B cell (primary cell): ENCODE measurements at regions not wholly inside any gene's neighbourhood (a gene's known extent, or its start where the extent isn't known, plus 50 kb on each side); places are given as distances from the start of the nearest gene placed in this dataset.

Experiments used
- ATAC-seq: fragments of 200-7000 bp; cut with Tn5 transposase; one replicate; pipeline ENCODE4 v1.10.0; 2021; ENCODE audit warnings: low read depth, mild to moderate bottlenecking, moderate number of reproducible peaks, moderate library complexity
- CTCF ChIA-PET: fragments of 350-600 bp; sonication (Branson Sonifier 250); formaldehyde crosslinking; loops from one replicate; lab custom pipeline; 2021; ENCODE audit warnings: antibody characterized with exemption, inconsistent platforms; lab: Charles Lee
- POLR2A ChIA-PET: fragments of 350-600 bp; sonication (Branson Sonifier 250); formaldehyde crosslinking; loops from one replicate; lab custom pipeline; 2021; ENCODE audit warnings: antibody characterized with exemption; lab: Charles Lee
- DNase-seq: peaks from one replicate; pipeline ENCODE4 v3.0.0; 2013
- H2AFZ ChIP-seq: 2 replicates; pipeline ENCODE4 v1.6.1; 2012; ENCODE audit warnings: mild to moderate bottlenecking, low read depth, low read length; ENCODE audit not compliant: insufficient read depth, poor library complexity, severe bottlenecking
- H3K27ac ChIP-seq, 2 donors: 1 replicate in 1 of 2; 2 replicates in 1 of 2; pipeline ENCODE4 v1.5.1; 2012 to 2013; ENCODE audit warnings: low read length in 2 of 2, mild to moderate bottlenecking in 2 of 2, moderate library complexity in 1 of 2
- H3K27me3 ChIP-seq, 4 experiments: fragments of 200-600 bp in 1 of 4; sonication (generic) in 1 of 4; replicated peaks in 1 of 4; 1 replicate in 2 of 4; 2 replicates in 2 of 4; pipeline versions ENCODE4 v1.6.1 to v1.7.0; 2013 to 2016; ENCODE audit warnings: low read length in 3 of 4, mild to moderate bottlenecking in 2 of 4, mixed read lengths in 1 of 4, moderate library complexity in 1 of 4; ENCODE audit not compliant: insufficient read depth in 4 of 4, control insufficient read depth in 3 of 4; ENCODE audit errors: control extremely low read depth in 1 of 4
- H3K36me3 ChIP-seq, 2 experiments: replicated peaks in 1 of 2; 1 replicate in 1 of 2; 2 replicates in 1 of 2; pipeline versions ENCODE4 v1.6.1 to v1.7.1; 2013; ENCODE audit warnings: low read length in 1 of 2; ENCODE audit not compliant: insufficient read depth in 2 of 2, control insufficient read depth in 1 of 2; ENCODE audit errors: control extremely low read depth in 1 of 2, extremely low read depth in 1 of 2
- H3K4me1 ChIP-seq, 2 donors: fragments of 200-600 bp in 1 of 2; sonication (generic) in 1 of 2; 1 replicate in 1 of 2; 2 replicates in 1 of 2; pipeline versions ENCODE4 v1.5.1 to v1.6.1; 2013 to 2017; ENCODE audit warnings: low read length in 2 of 2; ENCODE audit not compliant: control insufficient read depth in 2 of 2, insufficient read depth in 2 of 2
- H3K4me2 ChIP-seq: replicated peaks from 2 replicates; pipeline ENCODE3; 2012; ENCODE audit warnings: mild to moderate bottlenecking, low read depth, low read length; ENCODE audit not compliant: poor library complexity, severe bottlenecking
- H3K4me3 ChIP-seq, 5 experiments: fragments of 200-600 bp in 1 of 5; sonication (generic) in 1 of 5; 1 replicate in 3 of 5; 2 replicates in 2 of 5; pipeline versions ENCODE4 v1.5.1 to v1.7.0; 2011 to 2016; ENCODE audit warnings: low read length in 4 of 5, mild to moderate bottlenecking in 4 of 5, low read depth in 2 of 5, control low read depth in 1 of 5, moderate library complexity in 1 of 5; ENCODE audit not compliant: insufficient read depth in 1 of 5; ENCODE audit errors: control extremely low read depth in 1 of 5, extremely low read depth in 1 of 5
- H3K79me2 ChIP-seq: fragments of 200-600 bp; sonication (generic); one replicate; pipeline ENCODE4 v1.6.0; 2016; ENCODE audit warnings: low read length; ENCODE audit not compliant: control insufficient read depth, insufficient read depth
- H3K9ac ChIP-seq: fragments of 200-600 bp; sonication (generic); 2 replicates; pipeline ENCODE4 v1.6.1; 2017; ENCODE audit warnings: mild to moderate bottlenecking, low read length, moderate library complexity
- H3K9me3 ChIP-seq, 3 donors: one replicate each; pipeline versions ENCODE4 v1.6.1 to v1.7.1; 2013; ENCODE audit warnings: low read length in 2 of 3; ENCODE audit not compliant: control insufficient read depth in 2 of 3, insufficient read depth in 1 of 3; ENCODE audit errors: control extremely low read depth in 1 of 3
- H4K20me1 ChIP-seq: 2 replicates; pipeline ENCODE4 v1.6.0; 2012; ENCODE audit warnings: mild to moderate bottlenecking, low read length; ENCODE audit not compliant: insufficient read depth, control insufficient read depth, poor library complexity, severe bottlenecking
- H3K27ac Mint-ChIP-seq: one replicate; pipeline ENCODE4 v1.8.0; 2021; ENCODE audit warnings: mixed read lengths
- H3K27me3 Mint-ChIP-seq: one replicate; pipeline ENCODE4 v1.8.0; 2021; ENCODE audit warnings: mixed read lengths
- H3K4me1 Mint-ChIP-seq: one replicate; pipeline ENCODE4 v1.8.0; 2021; ENCODE audit warnings: mixed read lengths
- H3K4me3 Mint-ChIP-seq: one replicate; pipeline ENCODE4 v1.8.0; 2021; ENCODE audit warnings: mixed read lengths
- H3K9me3 Mint-ChIP-seq: one replicate; pipeline ENCODE4 v1.8.0; 2022; ENCODE audit warnings: mixed read lengths; ENCODE audit not compliant: insufficient read depth
- EZH2 ChIP-seq: IDR thresholded peaks from 2 replicates; pipeline ENCODE4 v1.6.1; 2012; ENCODE audit warnings: borderline replicate concordance, low read depth, mild to moderate bottlenecking, moderate library complexity, low read length; ENCODE audit not compliant: insufficient read depth, poor library complexity, severe bottlenecking
- WGBS: methylation state at CpG from one replicate; pipeline ENCODE4 v1.1.5; 2013; ENCODE audit warnings: missing lambda C conversion rate; ENCODE audit not compliant: insufficient coverage; 5-methylcytosine and 5-hydroxymethylcytosine counted together
- intact Hi-C: fragments of 100-400 bp; cut with micrococcal nuclease; formaldehyde crosslinking; loops from one replicate; pipeline ENCODE4 v1.10.0; 2022
- TF ChIP-seq, protein P1 (sequence below): fragments of 200-600 bp; IDR thresholded peaks from one replicate; pipeline ENCODE4 v1.8.0; 2022; ENCODE audit warnings: antibody characterized with exemption, mild to moderate bottlenecking

DNA sequence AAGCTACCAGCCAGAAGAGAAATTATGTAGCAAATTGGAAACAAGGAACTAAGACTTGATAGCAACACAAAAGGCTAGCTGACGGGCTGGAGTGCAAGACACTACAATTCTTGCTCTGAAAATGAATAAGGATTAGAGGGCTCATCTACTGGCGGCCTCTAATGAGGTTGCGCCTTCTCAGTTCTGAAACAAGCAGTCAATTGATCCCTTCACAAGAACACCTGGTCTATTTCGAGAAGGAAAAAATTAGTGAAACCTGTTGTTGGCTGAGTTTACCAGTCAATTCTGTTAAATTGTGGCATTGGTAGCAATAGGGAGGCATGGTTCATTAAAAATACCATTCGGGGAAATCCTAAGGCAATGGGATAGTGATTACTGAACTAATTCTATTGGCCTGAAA lies 74.8 kb upstream of the JARID2 start:
- Histone ChIP-seq H4K20me1 (no peaks in the 10 kb centered on the region), H3K4me2 (no peak overlapping the region), H3K79me2 (no peaks in the 10 kb centered on the region), H3K4me3 (no peak overlapping the region), H3K36me3 (no peaks in the 10 kb centered on the region), H3K4me1 (no peaks in the 10 kb centered on the region), H3K9ac (no peak overlapping the region), H3K27ac (no peak overlapping the region), H3K27me3 (no peaks in the 10 kb centered on the region), H3K9me3 (no peaks in the 10 kb centered on the region), H2AFZ (no peak overlapping the region)
- TF ChIP-seq EZH2: no peak
- TF ChIP-seq, protein P1, sequence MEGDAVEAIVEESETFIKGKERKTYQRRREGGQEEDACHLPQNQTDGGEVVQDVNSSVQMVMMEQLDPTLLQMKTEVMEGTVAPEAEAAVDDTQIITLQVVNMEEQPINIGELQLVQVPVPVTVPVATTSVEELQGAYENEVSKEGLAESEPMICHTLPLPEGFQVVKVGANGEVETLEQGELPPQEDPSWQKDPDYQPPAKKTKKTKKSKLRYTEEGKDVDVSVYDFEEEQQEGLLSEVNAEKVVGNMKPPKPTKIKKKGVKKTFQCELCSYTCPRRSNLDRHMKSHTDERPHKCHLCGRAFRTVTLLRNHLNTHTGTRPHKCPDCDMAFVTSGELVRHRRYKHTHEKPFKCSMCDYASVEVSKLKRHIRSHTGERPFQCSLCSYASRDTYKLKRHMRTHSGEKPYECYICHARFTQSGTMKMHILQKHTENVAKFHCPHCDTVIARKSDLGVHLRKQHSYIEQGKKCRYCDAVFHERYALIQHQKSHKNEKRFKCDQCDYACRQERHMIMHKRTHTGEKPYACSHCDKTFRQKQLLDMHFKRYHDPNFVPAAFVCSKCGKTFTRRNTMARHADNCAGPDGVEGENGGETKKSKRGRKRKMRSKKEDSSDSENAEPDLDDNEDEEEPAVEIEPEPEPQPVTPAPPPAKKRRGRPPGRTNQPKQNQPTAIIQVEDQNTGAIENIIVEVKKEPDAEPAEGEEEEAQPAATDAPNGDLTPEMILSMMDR: no peak
- DNase-seq (no peak), ATAC-seq (no peak)
- Mint-ChIP-seq H3K4me3 (no peak overlapping the region), H3K9me3 (no peaks in the 10 kb centered on the region), H3K27ac (no peak overlapping the region), H3K27me3 (no peaks in the 10 kb centered on the region), H3K4me1 (peaks cover 4% of the 10 kb centered on the region)
- intact Hi-C loops: no loop called here
- WGBS: 71% methylated on average over 1 of the region's 5 CpGs
- POLR2A ChIA-PET: no interaction called here
- CTCF ChIA-PET: interaction anchor here (1.5 kb wide), 1 partner anchor 22 kb away, joined by 4 read pairs; no protein-coding TSS in a partner anchor

DNA sequence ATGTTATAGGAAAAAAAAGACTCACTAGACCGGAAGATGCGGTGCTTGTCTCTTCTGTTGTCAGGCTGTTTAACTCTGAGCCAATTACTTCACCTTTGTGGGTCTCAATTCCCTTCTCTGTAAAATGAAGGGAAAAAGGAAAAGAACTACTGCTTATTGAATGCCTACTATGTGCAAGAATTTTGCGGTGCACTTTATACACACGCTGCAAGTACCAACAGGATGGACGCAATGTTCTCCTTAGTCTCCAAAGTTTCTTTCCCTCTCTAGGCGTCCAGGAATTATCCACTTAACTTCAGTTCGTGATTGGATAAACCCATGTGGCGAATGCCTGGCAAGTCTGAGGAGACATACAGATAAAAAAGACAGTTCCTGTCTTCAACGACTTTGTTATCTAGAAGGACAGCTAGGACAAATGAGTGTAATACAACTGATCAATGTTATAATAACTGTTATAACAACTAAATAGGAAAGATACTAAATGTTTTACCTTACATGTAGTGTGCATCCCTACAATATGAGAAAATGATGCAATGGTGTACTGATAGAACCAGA lies 69.0 kb upstream of the JARID2 start:
- no peak overlapping the region for H3K4me3 Mint-ChIP-seq

More for the DNA sequence above, 69.0 kb upstream of the JARID2 start:
- Mint-ChIP-seq H3K9me3 (no peaks in the 10 kb centered on the region), H3K27ac (no peak overlapping the region), H3K27me3 (peaks cover 3% of the 10 kb centered on the region), H3K4me1 (no peaks in the 10 kb centered on the region)
- no peaks in the 10 kb centered on the region for H3K4me1 ChIP-seq
- H3K9me3 ChIP-seq: no peaks in the 10 kb centered on the region
- H4K20me1 ChIP-seq: no peaks in the 10 kb centered on the region
- H3K9ac ChIP-seq: no peak overlapping the region
- no peak for DNase-seq
- intact Hi-C loops: no loop called here
- no peaks in the 10 kb centered on the region for H3K79me2 ChIP-seq
- 100% methylated on average over 3 of the region's 9 CpGs for WGBS
- H3K27me3 ChIP-seq: no peaks in the 10 kb centered on the region
- no peak overlapping the region for H3K27ac ChIP-seq
- H3K4me2 ChIP-seq: no peak overlapping the region
- no peak overlapping the region for H2AFZ ChIP-seq
- CTCF ChIA-PET: interaction anchor here (0.6 kb wide), 1 partner anchor 74 kb away, joined by 8 read pairs; no protein-coding TSS in a partner anchor
- POLR2A ChIA-PET: no interaction called here
- TF ChIP-seq EZH2: no peak
- TF ChIP-seq, protein P1: no peak
- no peaks in the 10 kb centered on the region for H3K36me3 ChIP-seq
- no peak overlapping the region for H3K4me3 ChIP-seq
- no peak for ATAC-seq
